Gastrocnemius medialis (tissue), 4 donors: ENCODE measurements at regions not wholly inside any gene's neighbourhood (a gene's known extent, or its start where the extent isn't known, plus 50 kb on each side); places are given as distances from the start of the nearest gene placed in this dataset.

Experiments used
- CTCF ChIP-seq, 5 experiments: fragments of 450-650 bp in 3 of 5; fragments of 200-600 bp in 2 of 5; sonication (generic) in 2 of 5; IDR thresholded peaks in 4 of 5; conservative IDR thresholded peaks in 1 of 5; 1 replicate in 4 of 5; 2 replicates in 1 of 5; pipeline ENCODE4 v1.5.1; 2016 to 2019; ENCODE audit warnings: antibody characterized with exemption in 5 of 5, mild to moderate bottlenecking in 3 of 5, moderate library complexity in 3 of 5
- POLR2A ChIP-seq, 2 donors: fragments of 450-650 bp; IDR thresholded peaks; one replicate each; pipeline ENCODE4 v1.6.1; 2017; ENCODE audit warnings: antibody characterized with exemption in 2 of 2, mild to moderate bottlenecking in 2 of 2, moderate library complexity in 2 of 2

GRCh38 chr6:40330301-40330721, 256.9 kb downstream of the LRFN2 start:
- TF ChIP-seq CTCF (IDR thresholded peaks at IDR 0.05 in 4 of 5, conservative IDR thresholded peaks at IDR 0.05 in 1 of 5) (no peak), POLR2A (IDR thresholded peaks at IDR 0.05) (no peak)
